NB4 (cell line): ENCODE measurements at regions not wholly inside any gene's neighbourhood (a gene's known extent, or its start where the extent isn't known, plus 50 kb on each side); places are given as distances from the start of the nearest gene placed in this dataset.

Source experiments
- DNase-seq: peaks from one replicate; pipeline ENCODE4 v3.0.0; 2010; ENCODE audit warnings: low read depth
- H3K4me3 ChIP-seq: one replicate; pipeline ENCODE4 v1.5.1; 2011; ENCODE audit warnings: mild to moderate bottlenecking, low read depth, low read length, moderate library complexity
- MYC ChIP-seq: IDR thresholded peaks from 2 replicates; pipeline ENCODE4 v1.6.1; 2011; ENCODE audit warnings: low read depth, low read length
- POLR2A ChIP-seq: IDR thresholded peaks from 2 replicates; pipeline ENCODE4 v1.6.1; 2011; ENCODE audit warnings: mild to moderate bottlenecking; ENCODE audit not compliant: insufficient read length; ENCODE audit errors: extremely low read depth
- TF ChIP-seq, protein P1 (sequence below): IDR thresholded peaks from 2 replicates; pipeline ENCODE4 v1.6.1; 2011; ENCODE audit warnings: low read depth, low read length
- TF ChIP-seq, protein P2 (sequence below): IDR thresholded peaks from one replicate; pipeline ENCODE4 v1.5.1; 2012; ENCODE audit warnings: low read depth, low read length

DNA sequence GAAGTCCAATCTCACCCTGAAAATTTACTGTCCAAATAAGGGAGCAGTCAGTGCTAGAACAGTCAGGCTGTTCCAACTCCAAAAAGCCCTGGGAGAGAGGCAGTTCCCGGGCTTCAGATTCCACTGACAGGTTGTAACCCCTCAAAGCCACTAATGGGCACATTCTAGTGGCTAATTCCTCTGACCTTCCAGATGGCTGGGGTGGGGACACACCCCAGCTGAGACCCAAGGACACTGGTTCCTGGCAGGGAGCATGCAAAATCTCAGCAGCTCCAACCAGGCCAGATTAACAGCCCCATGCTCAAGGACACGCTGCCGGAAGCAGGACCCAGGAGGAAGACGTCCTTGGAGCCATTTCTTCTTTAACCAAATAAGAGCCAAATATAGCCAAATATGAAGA lies 92.7 kb downstream of the RPL27A start:
- H3K4me3 ChIP-seq, result no peak overlapping the region
- TF ChIP-seq, protein P1, sequence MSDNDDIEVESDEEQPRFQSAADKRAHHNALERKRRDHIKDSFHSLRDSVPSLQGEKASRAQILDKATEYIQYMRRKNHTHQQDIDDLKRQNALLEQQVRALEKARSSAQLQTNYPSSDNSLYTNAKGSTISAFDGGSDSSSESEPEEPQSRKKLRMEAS, result no peak
- no peak for TF ChIP-seq POLR2A
- TF ChIP-seq MYC, result no peak
- TF ChIP-seq, protein P2, sequence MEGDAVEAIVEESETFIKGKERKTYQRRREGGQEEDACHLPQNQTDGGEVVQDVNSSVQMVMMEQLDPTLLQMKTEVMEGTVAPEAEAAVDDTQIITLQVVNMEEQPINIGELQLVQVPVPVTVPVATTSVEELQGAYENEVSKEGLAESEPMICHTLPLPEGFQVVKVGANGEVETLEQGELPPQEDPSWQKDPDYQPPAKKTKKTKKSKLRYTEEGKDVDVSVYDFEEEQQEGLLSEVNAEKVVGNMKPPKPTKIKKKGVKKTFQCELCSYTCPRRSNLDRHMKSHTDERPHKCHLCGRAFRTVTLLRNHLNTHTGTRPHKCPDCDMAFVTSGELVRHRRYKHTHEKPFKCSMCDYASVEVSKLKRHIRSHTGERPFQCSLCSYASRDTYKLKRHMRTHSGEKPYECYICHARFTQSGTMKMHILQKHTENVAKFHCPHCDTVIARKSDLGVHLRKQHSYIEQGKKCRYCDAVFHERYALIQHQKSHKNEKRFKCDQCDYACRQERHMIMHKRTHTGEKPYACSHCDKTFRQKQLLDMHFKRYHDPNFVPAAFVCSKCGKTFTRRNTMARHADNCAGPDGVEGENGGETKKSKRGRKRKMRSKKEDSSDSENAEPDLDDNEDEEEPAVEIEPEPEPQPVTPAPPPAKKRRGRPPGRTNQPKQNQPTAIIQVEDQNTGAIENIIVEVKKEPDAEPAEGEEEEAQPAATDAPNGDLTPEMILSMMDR, result no peak
- DNase-seq, result no peak

GRCh38 chr11:8775734-8776133 lies 93.1 kb downstream of the RPL27A start:
- DNase-seq, result no peak
- TF ChIP-seq, protein P2, result no peak
- no peak for TF ChIP-seq MYC
- TF ChIP-seq POLR2A, result no peak
- TF ChIP-seq, protein P1, result no peak
- no peak overlapping the region for H3K4me3 ChIP-seq

DNA sequence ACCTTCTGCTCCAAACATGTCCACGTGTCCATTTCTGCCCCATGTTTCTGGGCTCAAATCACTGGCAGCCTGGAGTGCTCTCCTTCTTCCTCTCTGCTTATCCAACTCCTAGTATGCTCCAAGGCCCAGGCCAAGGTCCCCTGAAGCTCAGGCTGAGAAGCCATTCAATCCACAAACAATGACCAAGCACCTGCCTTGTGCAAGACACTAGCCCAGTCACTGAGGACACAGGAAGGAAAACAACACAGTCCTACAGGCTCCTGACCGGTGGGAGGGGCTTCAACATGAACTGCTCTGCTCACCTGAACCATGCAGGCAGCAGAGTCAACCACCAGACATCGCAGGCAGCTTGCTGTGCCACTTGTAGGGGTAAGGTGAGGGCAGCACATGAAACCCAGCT lies 93.6 kb downstream of the RPL27A start:
- no peak for TF ChIP-seq POLR2A
- TF ChIP-seq, protein P2, result no peak
- TF ChIP-seq MYC, result no peak
- TF ChIP-seq, protein P1, result no peak
- DNase-seq, result no peak

GRCh38 chr11:8777907-8778767 lies 95.5 kb downstream of the RPL27A start:
- TF ChIP-seq, protein P1, result no peak
- TF ChIP-seq, protein P2, result no peak
- TF ChIP-seq POLR2A, result no peak
- no peak for DNase-seq
- no peak overlapping the region for H3K4me3 ChIP-seq

More for the DNA sequence above, 93.6 kb downstream of the RPL27A start:
- H3K4me3 ChIP-seq, result no peak overlapping the region

GRCh38 chr11:8779107-8779506 lies 96.5 kb downstream of the RPL27A start:
- TF ChIP-seq, protein P1, result no peak
- TF ChIP-seq POLR2A, result no peak
- TF ChIP-seq MYC, result no peak
- TF ChIP-seq, protein P2, result no peak

More at GRCh38 chr11:8779107-8779506, 96.5 kb downstream of the RPL27A start:
- DNase-seq, result no peak
- no peak overlapping the region for H3K4me3 ChIP-seq
